ENCODE measurements at regions not wholly inside any gene's neighbourhood (a gene's known extent, or its start where the extent isn't known, plus 50 kb on each side); places are given as distances from the start of the nearest gene placed in this dataset.

- no peak for DNase-seq
- Mint-ChIP-seq H3K4me1 (no peaks in the 10 kb centered on the region), H3K27ac (no peak overlapping the region)
Measured at GRCh38 chr9:115198001-115198400, 80.0 kb upstream of the TNC start.

GRCh38 chr9:115200711-115201505 is 83.0 kb upstream of the TNC start:
- H3K27me3 Mint-ChIP-seq = peaks cover 25 to 50% (median 29%) of the 10 kb centered on the region in 5 donors
- no peaks in the 10 kb centered on the region for H3K4me1 Mint-ChIP-seq
- no peaks in the 10 kb centered on the region for H3K9me3 Mint-ChIP-seq
- ATAC-seq = no peak
- DNase-seq = no peak
- H3K4me3 Mint-ChIP-seq = no peak overlapping the region
- POLR2A ChIA-PET = no interaction called here
- H3K36me3 Mint-ChIP-seq = no peaks in the 10 kb centered on the region
- no peak overlapping the region for H3K27ac Mint-ChIP-seq

More at GRCh38 chr9:115198001-115198400, 80.0 kb upstream of the TNC start:
- POLR2A ChIA-PET = no interaction called here
- H3K36me3 Mint-ChIP-seq = no peaks in the 10 kb centered on the region
- no peaks in the 10 kb centered on the region for H3K9me3 Mint-ChIP-seq
- H3K27me3 Mint-ChIP-seq = peaks cover 25 to 40% (median 30%) of the 10 kb centered on the region in 5 donors
- ATAC-seq = no peak
- no peak overlapping the region for H3K4me3 Mint-ChIP-seq

GRCh38 chr9:115202181-115202580 is 84.2 kb upstream of the TNC start:
- DNase-seq = no peak
- H3K4me1 Mint-ChIP-seq = no peaks in the 10 kb centered on the region
- POLR2A ChIA-PET = no interaction called here
- no peak for ATAC-seq
- H3K36me3 Mint-ChIP-seq = no peaks in the 10 kb centered on the region
- no peak overlapping the region for H3K4me3 Mint-ChIP-seq
- H3K27me3 Mint-ChIP-seq = peaks cover 25 to 61% (median 32%) of the 10 kb centered on the region in 5 donors
- no peak overlapping the region for H3K27ac Mint-ChIP-seq
- no peaks in the 10 kb centered on the region for H3K9me3 Mint-ChIP-seq

- ATAC-seq (no peak), DNase-seq (no peak)
- POLR2A ChIA-PET = no interaction called here
- Mint-ChIP-seq H3K27me3 (peaks cover 24 to 62% (median 30%) of the 10 kb centered on the region in 5 donors), H3K27ac (no peak overlapping the region), H3K36me3 (no peaks in the 10 kb centered on the region), H3K9me3 (no peaks in the 10 kb centered on the region), H3K4me3 (no peak overlapping the region), H3K4me1 (no peaks in the 10 kb centered on the region)
Measured at GRCh38 chr9:115202960-115203751, 85.2 kb upstream of the TNC start.

GRCh38 chr9:115204904-115205453 is 87.0 kb upstream of the TNC start:
- peaks cover 19 to 75% (median 21%) of the 10 kb centered on the region in 5 donors for H3K27me3 Mint-ChIP-seq
- no peak overlapping the region for H3K4me3 Mint-ChIP-seq
- ATAC-seq (no peak), DNase-seq (no peak)
- no peaks in the 10 kb centered on the region for H3K9me3 Mint-ChIP-seq
- H3K27ac Mint-ChIP-seq = no peak overlapping the region
- POLR2A ChIA-PET = no interaction called here
- no peaks in the 10 kb centered on the region for H3K4me1 Mint-ChIP-seq
- H3K36me3 Mint-ChIP-seq = no peaks in the 10 kb centered on the region

GRCh38 chr9:115207003-115207836 is 89.3 kb upstream of the TNC start:
- POLR2A ChIA-PET = no interaction called here
- DNase-seq = no peak
- Mint-ChIP-seq H3K4me1 (no peaks in the 10 kb centered on the region), H3K36me3 (no peaks in the 10 kb centered on the region), H3K4me3 (no peak overlapping the region), H3K9me3 (no peaks in the 10 kb centered on the region), H3K27ac (no peak overlapping the region), H3K27me3 (peaks cover 11 to 60% (median 15%) of the 10 kb centered on the region in 5 donors)
- ATAC-seq = no peak

- no peaks in the 10 kb centered on the region for H3K4me1 Mint-ChIP-seq
- no peak overlapping the region for H3K4me3 Mint-ChIP-seq
- no peaks in the 10 kb centered on the region for H3K9me3 Mint-ChIP-seq
- H3K27ac Mint-ChIP-seq = no peak overlapping the region
- DNase-seq (no peak), ATAC-seq (no peak)
- H3K27me3 Mint-ChIP-seq = peaks cover 5 to 52% (median 16%) of the 10 kb centered on the region in 5 donors
- POLR2A ChIA-PET = no interaction called here
- H3K36me3 Mint-ChIP-seq = no peaks in the 10 kb centered on the region
Measured at GRCh38 chr9:115208501-115208900, 90.5 kb upstream of the TNC start.

GRCh38 chr9:115209601-115210306 is 91.8 kb upstream of the TNC start:
- H3K27ac Mint-ChIP-seq = no peak overlapping the region
- peaks cover 2 to 42% (median 13%) of the 10 kb centered on the region in 5 donors for H3K27me3 Mint-ChIP-seq
- no peak for ATAC-seq
- no peaks in the 10 kb centered on the region for H3K36me3 Mint-ChIP-seq
- no peaks in the 10 kb centered on the region for H3K4me1 Mint-ChIP-seq
- H3K9me3 Mint-ChIP-seq = no peaks in the 10 kb centered on the region
- POLR2A ChIA-PET = no interaction called here
- H3K4me3 Mint-ChIP-seq = no peak overlapping the region
- DNase-seq = no peak

GRCh38 chr9:115210699-115211098 is 92.7 kb upstream of the TNC start:
- ATAC-seq (no peak), DNase-seq (no peak)
- POLR2A ChIA-PET = no interaction called here
- Mint-ChIP-seq H3K27me3 (peaks cover 6 to 47% (median 13%) of the 10 kb centered on the region in 5 donors), H3K4me1 (no peaks in the 10 kb centered on the region), H3K4me3 (no peak overlapping the region), H3K27ac (no peak overlapping the region), H3K9me3 (no peaks in the 10 kb centered on the region), H3K36me3 (no peaks in the 10 kb centered on the region)

- peaks cover 10 to 46% (median 16%) of the 10 kb centered on the region in 5 donors for H3K27me3 Mint-ChIP-seq
- H3K4me3 Mint-ChIP-seq = no peak overlapping the region
- no peak for DNase-seq
- POLR2A ChIA-PET = no interaction called here
- ATAC-seq = no peak
- H3K27ac Mint-ChIP-seq = no peak overlapping the region
- H3K36me3 Mint-ChIP-seq = no peaks in the 10 kb centered on the region
- no peaks in the 10 kb centered on the region for H3K9me3 Mint-ChIP-seq
- H3K4me1 Mint-ChIP-seq = no peaks in the 10 kb centered on the region
Measured at GRCh38 chr9:115211413-115212124, 93.6 kb upstream of the TNC start.

GRCh38 chr9:115212125-115212605 is 94.2 kb upstream of the TNC start:
- H3K36me3 Mint-ChIP-seq = no peaks in the 10 kb centered on the region
- no peak for ATAC-seq
- H3K4me3 Mint-ChIP-seq = no peak overlapping the region
- POLR2A ChIA-PET = no interaction called here
- H3K4me1 Mint-ChIP-seq = peaks cover 0 to 1% (median 0%) of the 10 kb centered on the region in 4 donors
- DNase-seq = no peak
- peaks cover 13 to 46% (median 18%) of the 10 kb centered on the region in 5 donors for H3K27me3 Mint-ChIP-seq
- no peak overlapping the region for H3K27ac Mint-ChIP-seq
- H3K9me3 Mint-ChIP-seq = no peaks in the 10 kb centered on the region
